Stimulated activated CD4-positive, alpha-beta T cell treated with anti-CD3 and anti-CD28 coated beads, Interleukin-4, amount 100 ng/mL, for 48 hours (primary cell): ENCODE measurements at regions not wholly inside any gene's neighbourhood (a gene's known extent, or its start where the extent isn't known, plus 50 kb on each side); places are given as distances from the start of the nearest gene placed in this dataset.

Experiments
- DNase-seq, 2 donors: peaks; one replicate each; pipeline ENCODE4 v3.0.0-alpha.2; 2020; ENCODE audit warnings: low read depth in 2 of 2

- DNase-seq, result no peak
These were observed 59.4 kb upstream of the E2F7 start for GRCh38 chr12:77124767-77125166.

GRCh38 chr12:77122661-77123060 is 57.3 kb upstream of the E2F7 start:
- DNase-seq, result no peak

- no peak for DNase-seq
These were observed 56.9 kb upstream of the E2F7 start for GRCh38 chr12:77122236-77122635.

GRCh38 chr12:77120156-77121085 is 55.1 kb upstream of the E2F7 start:
- no peak for DNase-seq

GRCh38 chr12:77118696-77119095 is 53.3 kb upstream of the E2F7 start:
- DNase-seq, result no peak

- DNase-seq, result no peak
These were observed 50.9 kb upstream of the E2F7 start for GRCh38 chr12:77116277-77116676.

- DNase-seq, result no peak
These were observed 50.1 kb upstream of the E2F7 start for GRCh38 chr12:77115471-77115870.
